KMS-11 (cell line): ENCODE measurements at regions not wholly inside any gene's neighbourhood (a gene's known extent, or its start where the extent isn't known, plus 50 kb on each side); places are given as distances from the start of the nearest gene placed in this dataset.

Experiments used
- H2AFZ ChIP-seq: fragments of 200-600 bp; sonication (generic); 2 replicates; pipeline ENCODE4 v1.6.1; 2016; ENCODE audit warnings: antibody characterized with exemption, mixed run types, low read depth
- H3K27ac ChIP-seq: fragments of 200-600 bp; sonication (generic); 2 replicates; pipeline ENCODE4 v1.6.1; 2016; ENCODE audit warnings: mild to moderate bottlenecking, mixed run types
- H3K27me3 ChIP-seq: fragments of 200-600 bp; sonication (generic); 2 replicates; pipeline ENCODE4 v1.6.1; 2017; ENCODE audit warnings: mild to moderate bottlenecking, low read depth, mixed run types, moderate library complexity; ENCODE audit not compliant: insufficient read depth
- H3K36me3 ChIP-seq: fragments of 200-600 bp; sonication (generic); 2 replicates; pipeline ENCODE4 v1.6.1; 2017; ENCODE audit warnings: mild to moderate bottlenecking, mixed run types; ENCODE audit not compliant: insufficient read depth
- H3K4me1 ChIP-seq: fragments of 200-600 bp; sonication (generic); 2 replicates; pipeline ENCODE4 v1.6.1; 2016; ENCODE audit warnings: mild to moderate bottlenecking, low read depth, mixed run types; ENCODE audit not compliant: poor library complexity, severe bottlenecking
- H3K4me2 ChIP-seq: fragments of 200-600 bp; sonication (generic); 2 replicates; pipeline ENCODE4 v1.7.0; 2016; ENCODE audit warnings: mild to moderate bottlenecking, mixed run types
- H3K4me3 ChIP-seq: fragments of 200-600 bp; sonication (generic); IDR thresholded peaks from 2 replicates; pipeline ENCODE4 v1.6.1; 2017; ENCODE audit warnings: low read depth, low read length, mixed read lengths; ENCODE audit not compliant: insufficient read depth
- H3K79me2 ChIP-seq: fragments of 200-600 bp; sonication (generic); 2 replicates; pipeline ENCODE4 v1.6.1; 2016; ENCODE audit warnings: low read depth, mixed run types; ENCODE audit not compliant: insufficient read depth
- H3K9ac ChIP-seq: fragments of 200-600 bp; sonication (generic); 2 replicates; pipeline ENCODE4 v1.6.1; 2016; ENCODE audit warnings: mild to moderate bottlenecking, mixed run types
- H4K20me1 ChIP-seq: fragments of 200-600 bp; sonication (generic); 2 replicates; pipeline ENCODE4 v1.6.1; 2016; ENCODE audit warnings: mild to moderate bottlenecking, mixed run types; ENCODE audit not compliant: insufficient read depth
- CTCF ChIP-seq: fragments of 200-600 bp; sonication (generic); conservative IDR thresholded peaks from 2 replicates; pipeline ENCODE4 v1.6.1; 2017; ENCODE audit warnings: low read depth, mild to moderate bottlenecking, antibody characterized with exemption, low read length, moderate library complexity, mixed read lengths

- no peaks in the 10 kb centered on the region for H3K79me2 ChIP-seq
- no peak overlapping the region for H3K4me2 ChIP-seq
- no peaks in the 10 kb centered on the region for H4K20me1 ChIP-seq
- no peak overlapping the region for H3K4me3 ChIP-seq
- H3K36me3 ChIP-seq, result no peaks in the 10 kb centered on the region
- H3K4me1 ChIP-seq, result no peaks in the 10 kb centered on the region
- TF ChIP-seq CTCF, result no peak
- H3K27ac ChIP-seq, result no peak overlapping the region
- no peak overlapping the region for H2AFZ ChIP-seq
- H3K9ac ChIP-seq, result no peak overlapping the region
- no peaks in the 10 kb centered on the region for H3K27me3 ChIP-seq
Observed at GRCh38 chr16:80231888-80232287, 308.9 kb upstream of the DYNLRB2 start.

- Histone ChIP-seq H3K79me2 (no peaks in the 10 kb centered on the region), H3K27me3 (no peaks in the 10 kb centered on the region), H2AFZ (no peak overlapping the region), H3K27ac (no peak overlapping the region), H3K36me3 (no peaks in the 10 kb centered on the region), H3K4me3 (no peak overlapping the region), H4K20me1 (no peaks in the 10 kb centered on the region), H3K4me2 (no peak overlapping the region), H3K4me1 (no peaks in the 10 kb centered on the region), H3K9ac (no peak overlapping the region)
- no peak for TF ChIP-seq CTCF
Observed at GRCh38 chr16:80231121-80231520, 309.7 kb upstream of the DYNLRB2 start.

- Histone ChIP-seq H3K27ac (no peak overlapping the region), H3K4me3 (no peak overlapping the region), H4K20me1 (no peaks in the 10 kb centered on the region), H2AFZ (no peak overlapping the region), H3K27me3 (no peaks in the 10 kb centered on the region), H3K4me1 (no peaks in the 10 kb centered on the region), H3K36me3 (no peaks in the 10 kb centered on the region), H3K9ac (no peak overlapping the region), H3K4me2 (no peak overlapping the region), H3K79me2 (no peaks in the 10 kb centered on the region)
- TF ChIP-seq CTCF, result no peak
Observed at GRCh38 chr16:80230328-80231120, 310.3 kb upstream of the DYNLRB2 start.

- H3K9ac ChIP-seq, result no peak overlapping the region
- H4K20me1 ChIP-seq, result no peaks in the 10 kb centered on the region
- no peak overlapping the region for H3K4me2 ChIP-seq
- H3K4me1 ChIP-seq, result no peaks in the 10 kb centered on the region
- no peak overlapping the region for H3K27ac ChIP-seq
- no peak overlapping the region for H2AFZ ChIP-seq
- H3K27me3 ChIP-seq, result no peaks in the 10 kb centered on the region
- H3K79me2 ChIP-seq, result no peaks in the 10 kb centered on the region
- no peak for TF ChIP-seq CTCF
- H3K4me3 ChIP-seq, result no peak overlapping the region
- no peaks in the 10 kb centered on the region for H3K36me3 ChIP-seq
Observed at GRCh38 chr16:80226499-80226898, 314.3 kb upstream of the DYNLRB2 start.
